GM12878 (cell line): ENCODE measurements at regions not wholly inside any gene's neighbourhood (a gene's known extent, or its start where the extent isn't known, plus 50 kb on each side); places are given as distances from the start of the nearest gene placed in this dataset.
A peak's percentile ranks its signal among the peaks of the same experiment; 100 is the strongest.

ENCODE experiments used
- CBX3 ChIP-seq: fragments of 200-600 bp; sonication (generic); IDR thresholded peaks from 2 replicates; pipeline ENCODE4 v1.6.1; 2016; ENCODE audit warnings: low read depth, borderline replicate concordance
- CHD2 ChIP-seq: IDR thresholded peaks from 2 replicates; pipeline ENCODE4 v1.6.1; 2011; ENCODE audit warnings: low read depth, low read length, improper control_type of control experiment, borderline replicate concordance
- CREM ChIP-seq: IDR thresholded peaks from 2 replicates; pipeline ENCODE4 v1.6.1; 2014; ENCODE audit warnings: antibody characterized with exemption, low read depth
- EED ChIP-seq: sonication (generic); IDR thresholded peaks from 2 replicates; pipeline ENCODE4 v1.6.1; 2016; ENCODE audit warnings: antibody characterized with exemption, low read depth
- EZH2 ChIP-seq: IDR thresholded peaks from 2 replicates; pipeline ENCODE4 v1.6.1; 2012; ENCODE audit warnings: low read depth, mild to moderate bottlenecking, control low read depth, inconsistent platforms, low read length, borderline replicate concordance; ENCODE audit not compliant: control insufficient read depth
- HCFC1 ChIP-seq: fragments of 150-350 bp; IDR thresholded peaks from 2 replicates; pipeline ENCODE4 v1.6.1; 2014; ENCODE audit warnings: low read length
- KLF5 ChIP-seq: fragments of 450-650 bp; IDR thresholded peaks from 2 replicates; pipeline ENCODE4 v1.6.1; 2014; ENCODE audit warnings: mild to moderate bottlenecking; ENCODE audit not compliant: partially characterized antibody
- MEF2B ChIP-seq: fragments of 450-650 bp; IDR thresholded peaks from 2 replicates; pipeline ENCODE4 v1.6.1; 2018; ENCODE audit warnings: mild to moderate bottlenecking, moderate library complexity; ENCODE audit not compliant: partially characterized antibody, poor library complexity, severe bottlenecking
- MTA2 ChIP-seq: fragments of 450-650 bp; IDR thresholded peaks from 2 replicates; pipeline ENCODE4 v1.6.1; 2016; ENCODE audit warnings: low read depth, mild to moderate bottlenecking, moderate library complexity
- NFYA ChIP-seq: IDR thresholded peaks from 2 replicates; pipeline ENCODE4 v1.6.1; 2011; ENCODE audit warnings: low read depth, mild to moderate bottlenecking, low read length, improper control_type of control experiment, borderline replicate concordance
- NR2F1 ChIP-seq: fragments of 450-650 bp; conservative IDR thresholded peaks from 2 replicates; pipeline ENCODE4 v1.6.1; 2017; ENCODE audit warnings: mild to moderate bottlenecking
- SPI1 ChIP-seq: IDR thresholded peaks from 2 replicates; pipeline ENCODE4 v1.6.1; 2011; ENCODE audit warnings: low read depth, mild to moderate bottlenecking, low read length, moderate library complexity, borderline replicate concordance; ENCODE audit not compliant: insufficient read depth
- YBX1 ChIP-seq: fragments of 450-650 bp; IDR thresholded peaks from 2 replicates; pipeline ENCODE4 v1.6.1; 2016; ENCODE audit warnings: antibody characterized with exemption
- YY1 ChIP-seq: IDR thresholded peaks from 2 replicates; pipeline ENCODE4 v1.6.1; 2011; ENCODE audit warnings: low read depth, mild to moderate bottlenecking, low read length
- ZZZ3 ChIP-seq: IDR thresholded peaks from 2 replicates; pipeline ENCODE4 v1.6.1; 2011; ENCODE audit warnings: low read depth; ENCODE audit not compliant: control insufficient read depth, insufficient read length
- TF ChIP-seq, protein P1 (sequence below): fragments of 450-650 bp; IDR thresholded peaks from 2 replicates; pipeline ENCODE4 v1.6.1; 2017; ENCODE audit warnings: mild to moderate bottlenecking, moderate library complexity
- TF ChIP-seq, protein P2 (sequence below): fragments of 150-350 bp; IDR thresholded peaks from 2 replicates; pipeline ENCODE4 v1.6.1; 2016; ENCODE audit warnings: low read depth, low read length
- TF ChIP-seq, protein P3 (sequence below): IDR thresholded peaks from 2 replicates; pipeline ENCODE4 v1.6.1; 2012; ENCODE audit warnings: improper control_type of control experiment, low read depth, low read length; ENCODE audit not compliant: insufficient replicate concordance

DNA sequence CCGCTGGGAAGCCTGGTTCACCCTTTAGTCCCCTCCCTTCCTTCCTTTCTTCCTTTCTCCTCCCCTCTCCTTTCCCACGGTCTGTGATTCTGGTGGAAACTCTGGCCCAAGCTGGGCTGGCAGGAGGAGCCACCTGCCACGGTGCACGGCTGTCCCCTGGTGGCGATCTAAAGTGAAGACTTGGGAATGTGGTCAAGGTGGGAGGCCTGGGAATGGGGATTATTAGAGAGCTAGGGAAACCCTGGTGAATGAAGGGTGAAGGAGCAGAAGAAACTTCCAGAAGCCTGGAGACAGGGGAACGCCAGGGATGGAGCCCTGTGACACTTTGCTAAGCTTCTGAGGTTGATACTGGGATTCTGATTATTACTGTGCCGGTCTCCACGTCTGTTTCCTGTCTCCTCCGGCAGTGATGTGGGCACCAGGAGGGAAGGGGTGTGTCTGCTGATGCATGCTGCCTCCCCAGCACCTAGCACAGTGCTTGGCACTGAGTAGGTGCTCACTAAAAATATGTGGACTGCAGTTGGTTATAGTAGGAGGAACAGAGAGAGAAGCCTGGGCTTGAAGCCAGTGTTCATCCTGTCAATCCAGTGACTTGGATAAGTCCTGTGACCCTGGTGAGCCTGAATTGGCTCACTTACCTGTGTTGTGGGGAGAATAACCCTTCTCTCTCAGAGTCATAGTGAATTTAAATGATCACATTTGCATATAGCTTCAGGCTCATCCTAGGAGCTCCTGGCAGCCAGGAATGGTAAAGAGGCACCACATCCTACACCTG, 71.2 kb upstream of the NBPF3 start (continued):
- TF ChIP-seq, protein P1, sequence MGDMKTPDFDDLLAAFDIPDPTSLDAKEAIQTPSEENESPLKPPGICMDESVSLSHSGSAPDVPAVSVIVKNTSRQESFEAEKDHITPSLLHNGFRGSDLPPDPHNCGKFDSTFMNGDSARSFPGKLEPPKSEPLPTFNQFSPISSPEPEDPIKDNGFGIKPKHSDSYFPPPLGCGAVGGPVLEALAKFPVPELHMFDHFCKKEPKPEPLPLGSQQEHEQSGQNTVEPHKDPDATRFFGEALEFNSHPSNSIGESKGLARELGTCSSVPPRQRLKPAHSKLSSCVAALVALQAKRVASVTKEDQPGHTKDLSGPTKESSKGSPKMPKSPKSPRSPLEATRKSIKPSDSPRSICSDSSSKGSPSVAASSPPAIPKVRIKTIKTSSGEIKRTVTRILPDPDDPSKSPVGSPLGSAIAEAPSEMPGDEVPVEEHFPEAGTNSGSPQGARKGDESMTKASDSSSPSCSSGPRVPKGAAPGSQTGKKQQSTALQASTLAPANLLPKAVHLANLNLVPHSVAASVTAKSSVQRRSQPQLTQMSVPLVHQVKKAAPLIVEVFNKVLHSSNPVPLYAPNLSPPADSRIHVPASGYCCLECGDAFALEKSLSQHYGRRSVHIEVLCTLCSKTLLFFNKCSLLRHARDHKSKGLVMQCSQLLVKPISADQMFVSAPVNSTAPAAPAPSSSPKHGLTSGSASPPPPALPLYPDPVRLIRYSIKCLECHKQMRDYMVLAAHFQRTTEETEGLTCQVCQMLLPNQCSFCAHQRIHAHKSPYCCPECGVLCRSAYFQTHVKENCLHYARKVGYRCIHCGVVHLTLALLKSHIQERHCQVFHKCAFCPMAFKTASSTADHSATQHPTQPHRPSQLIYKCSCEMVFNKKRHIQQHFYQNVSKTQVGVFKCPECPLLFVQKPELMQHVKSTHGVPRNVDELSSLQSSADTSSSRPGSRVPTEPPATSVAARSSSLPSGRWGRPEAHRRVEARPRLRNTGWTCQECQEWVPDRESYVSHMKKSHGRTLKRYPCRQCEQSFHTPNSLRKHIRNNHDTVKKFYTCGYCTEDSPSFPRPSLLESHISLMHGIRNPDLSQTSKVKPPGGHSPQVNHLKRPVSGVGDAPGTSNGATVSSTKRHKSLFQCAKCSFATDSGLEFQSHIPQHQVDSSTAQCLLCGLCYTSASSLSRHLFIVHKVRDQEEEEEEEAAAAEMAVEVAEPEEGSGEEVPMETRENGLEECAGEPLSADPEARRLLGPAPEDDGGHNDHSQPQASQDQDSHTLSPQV: no peak
- TF ChIP-seq, protein P2, sequence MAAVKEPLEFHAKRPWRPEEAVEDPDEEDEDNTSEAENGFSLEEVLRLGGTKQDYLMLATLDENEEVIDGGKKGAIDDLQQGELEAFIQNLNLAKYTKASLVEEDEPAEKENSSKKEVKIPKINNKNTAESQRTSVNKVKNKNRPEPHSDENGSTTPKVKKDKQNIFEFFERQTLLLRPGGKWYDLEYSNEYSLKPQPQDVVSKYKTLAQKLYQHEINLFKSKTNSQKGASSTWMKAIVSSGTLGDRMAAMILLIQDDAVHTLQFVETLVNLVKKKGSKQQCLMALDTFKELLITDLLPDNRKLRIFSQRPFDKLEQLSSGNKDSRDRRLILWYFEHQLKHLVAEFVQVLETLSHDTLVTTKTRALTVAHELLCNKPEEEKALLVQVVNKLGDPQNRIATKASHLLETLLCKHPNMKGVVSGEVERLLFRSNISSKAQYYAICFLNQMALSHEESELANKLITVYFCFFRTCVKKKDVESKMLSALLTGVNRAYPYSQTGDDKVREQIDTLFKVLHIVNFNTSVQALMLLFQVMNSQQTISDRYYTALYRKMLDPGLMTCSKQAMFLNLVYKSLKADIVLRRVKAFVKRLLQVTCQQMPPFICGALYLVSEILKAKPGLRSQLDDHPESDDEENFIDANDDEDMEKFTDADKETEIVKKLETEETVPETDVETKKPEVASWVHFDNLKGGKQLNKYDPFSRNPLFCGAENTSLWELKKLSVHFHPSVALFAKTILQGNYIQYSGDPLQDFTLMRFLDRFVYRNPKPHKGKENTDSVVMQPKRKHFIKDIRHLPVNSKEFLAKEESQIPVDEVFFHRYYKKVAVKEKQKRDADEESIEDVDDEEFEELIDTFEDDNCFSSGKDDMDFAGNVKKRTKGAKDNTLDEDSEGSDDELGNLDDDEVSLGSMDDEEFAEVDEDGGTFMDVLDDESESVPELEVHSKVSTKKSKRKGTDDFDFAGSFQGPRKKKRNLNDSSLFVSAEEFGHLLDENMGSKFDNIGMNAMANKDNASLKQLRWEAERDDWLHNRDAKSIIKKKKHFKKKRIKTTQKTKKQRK: no peak
- TF ChIP-seq CHD2 (no peak), KLF5 (no peak), YBX1 (no peak), NR2F1 (no peak), YY1 (peak; percentile 70; the same call in 1 of the 2 replicates), CREM (no peak), SPI1 (no peak), NFYA (no peak), MTA2 (no peak), MEF2B (no peak), EED (peak; percentile 83), CBX3 (no peak), ZZZ3 (no peak), EZH2 (no peak), HCFC1 (peak; percentile 23; the same call in 1 of the 2 replicates)
- TF ChIP-seq, protein P3, sequence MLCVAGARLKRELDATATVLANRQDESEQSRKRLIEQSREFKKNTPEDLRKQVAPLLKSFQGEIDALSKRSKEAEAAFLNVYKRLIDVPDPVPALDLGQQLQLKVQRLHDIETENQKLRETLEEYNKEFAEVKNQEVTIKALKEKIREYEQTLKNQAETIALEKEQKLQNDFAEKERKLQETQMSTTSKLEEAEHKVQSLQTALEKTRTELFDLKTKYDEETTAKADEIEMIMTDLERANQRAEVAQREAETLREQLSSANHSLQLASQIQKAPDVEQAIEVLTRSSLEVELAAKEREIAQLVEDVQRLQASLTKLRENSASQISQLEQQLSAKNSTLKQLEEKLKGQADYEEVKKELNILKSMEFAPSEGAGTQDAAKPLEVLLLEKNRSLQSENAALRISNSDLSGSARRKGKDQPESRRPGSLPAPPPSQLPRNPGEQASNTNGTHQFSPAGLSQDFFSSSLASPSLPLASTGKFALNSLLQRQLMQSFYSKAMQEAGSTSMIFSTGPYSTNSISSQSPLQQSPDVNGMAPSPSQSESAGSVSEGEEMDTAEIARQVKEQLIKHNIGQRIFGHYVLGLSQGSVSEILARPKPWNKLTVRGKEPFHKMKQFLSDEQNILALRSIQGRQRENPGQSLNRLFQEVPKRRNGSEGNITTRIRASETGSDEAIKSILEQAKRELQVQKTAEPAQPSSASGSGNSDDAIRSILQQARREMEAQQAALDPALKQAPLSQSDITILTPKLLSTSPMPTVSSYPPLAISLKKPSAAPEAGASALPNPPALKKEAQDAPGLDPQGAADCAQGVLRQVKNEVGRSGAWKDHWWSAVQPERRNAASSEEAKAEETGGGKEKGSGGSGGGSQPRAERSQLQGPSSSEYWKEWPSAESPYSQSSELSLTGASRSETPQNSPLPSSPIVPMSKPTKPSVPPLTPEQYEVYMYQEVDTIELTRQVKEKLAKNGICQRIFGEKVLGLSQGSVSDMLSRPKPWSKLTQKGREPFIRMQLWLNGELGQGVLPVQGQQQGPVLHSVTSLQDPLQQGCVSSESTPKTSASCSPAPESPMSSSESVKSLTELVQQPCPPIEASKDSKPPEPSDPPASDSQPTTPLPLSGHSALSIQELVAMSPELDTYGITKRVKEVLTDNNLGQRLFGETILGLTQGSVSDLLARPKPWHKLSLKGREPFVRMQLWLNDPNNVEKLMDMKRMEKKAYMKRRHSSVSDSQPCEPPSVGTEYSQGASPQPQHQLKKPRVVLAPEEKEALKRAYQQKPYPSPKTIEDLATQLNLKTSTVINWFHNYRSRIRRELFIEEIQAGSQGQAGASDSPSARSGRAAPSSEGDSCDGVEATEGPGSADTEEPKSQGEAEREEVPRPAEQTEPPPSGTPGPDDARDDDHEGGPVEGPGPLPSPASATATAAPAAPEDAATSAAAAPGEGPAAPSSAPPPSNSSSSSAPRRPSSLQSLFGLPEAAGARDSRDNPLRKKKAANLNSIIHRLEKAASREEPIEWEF: no peak
